Loucy (cell line): ENCODE measurements at regions not wholly inside any gene's neighbourhood (a gene's known extent, or its start where the extent isn't known, plus 50 kb on each side); places are given as distances from the start of the nearest gene placed in this dataset.

Experiments used
- H2AFZ ChIP-seq: fragments of 200-600 bp; sonication (generic); 2 replicates; pipeline ENCODE4 v1.6.0; 2016; ENCODE audit warnings: antibody characterized with exemption, mild to moderate bottlenecking, low read length, moderate library complexity
- H3F3A ChIP-seq: fragments of 200-600 bp; 2 replicates; pipeline ENCODE4 v1.6.0; 2016; ENCODE audit warnings: antibody characterized with exemption, low read depth, mild to moderate bottlenecking
- H3K27me3 ChIP-seq: fragments of 200-600 bp; sonication (generic); 2 replicates; pipeline ENCODE4 v1.6.1; 2014; ENCODE audit warnings: low read length, mild to moderate bottlenecking; ENCODE audit not compliant: insufficient read depth, poor library complexity, severe bottlenecking
- H3K36me3 ChIP-seq: fragments of 200-600 bp; sonication (generic); 2 replicates; pipeline ENCODE4 v1.6.1; 2016; ENCODE audit warnings: low read length; ENCODE audit not compliant: insufficient read depth
- H3K4me1 ChIP-seq: fragments of 200-600 bp; sonication (generic); 2 replicates; pipeline ENCODE4 v1.5.1; 2014; ENCODE audit warnings: low read length, mild to moderate bottlenecking; ENCODE audit not compliant: insufficient read depth, poor library complexity, severe bottlenecking
- H3K4me2 ChIP-seq: fragments of 200-600 bp; sonication (generic); 2 replicates; pipeline ENCODE4 v1.6.0; 2014; ENCODE audit warnings: antibody characterized with exemption, low read length, low read depth, mild to moderate bottlenecking; ENCODE audit not compliant: poor library complexity, severe bottlenecking
- H3K4me3 ChIP-seq: fragments of 200-600 bp; sonication (generic); 2 replicates; pipeline ENCODE4 v1.5.1; 2014; ENCODE audit warnings: low read length, mild to moderate bottlenecking, mixed read lengths; ENCODE audit not compliant: poor library complexity, severe bottlenecking
- H3K79me2 ChIP-seq: fragments of 200-600 bp; sonication (generic); 2 replicates; pipeline ENCODE4 v1.6.1; 2014; ENCODE audit warnings: low read length; ENCODE audit not compliant: insufficient read depth
- H3K9ac ChIP-seq: fragments of 200-600 bp; sonication (generic); 2 replicates; pipeline ENCODE4 v1.6.0; 2014; ENCODE audit warnings: mild to moderate bottlenecking, low read depth, low read length, moderate library complexity; ENCODE audit not compliant: poor library complexity, severe bottlenecking
- H3K9me2 ChIP-seq: fragments of 200-600 bp; sonication (generic); replicated peaks from 2 replicates; pipeline ENCODE4 v1.6.1; 2016; ENCODE audit warnings: low read depth, low read length, mixed read lengths
- H3K9me3 ChIP-seq: fragments of 200-600 bp; sonication (generic); 2 replicates; pipeline ENCODE4 v1.6.1; 2014; ENCODE audit warnings: mild to moderate bottlenecking, antibody characterized with exemption, low read length, low read depth; ENCODE audit not compliant: insufficient read depth
- H4K20me1 ChIP-seq: fragments of 200-600 bp; sonication (generic); 2 replicates; pipeline ENCODE4 v1.6.0; 2014; ENCODE audit warnings: antibody characterized with exemption, low read length, mild to moderate bottlenecking; ENCODE audit not compliant: insufficient read depth, poor library complexity, severe bottlenecking
- EZH2phosphoT487 ChIP-seq: fragments of 200-600 bp; IDR thresholded peaks from 2 replicates; pipeline ENCODE4 v1.6.1; 2018; ENCODE audit warnings: antibody characterized with exemption, mild to moderate bottlenecking, moderate library complexity, borderline replicate concordance
- TF ChIP-seq, protein P1 (sequence below): fragments of 200-600 bp; sonication (generic); conservative IDR thresholded peaks from 2 replicates; pipeline ENCODE4 v1.5.1; 2014; ENCODE audit warnings: mild to moderate bottlenecking, antibody characterized with exemption, low read length

DNA sequence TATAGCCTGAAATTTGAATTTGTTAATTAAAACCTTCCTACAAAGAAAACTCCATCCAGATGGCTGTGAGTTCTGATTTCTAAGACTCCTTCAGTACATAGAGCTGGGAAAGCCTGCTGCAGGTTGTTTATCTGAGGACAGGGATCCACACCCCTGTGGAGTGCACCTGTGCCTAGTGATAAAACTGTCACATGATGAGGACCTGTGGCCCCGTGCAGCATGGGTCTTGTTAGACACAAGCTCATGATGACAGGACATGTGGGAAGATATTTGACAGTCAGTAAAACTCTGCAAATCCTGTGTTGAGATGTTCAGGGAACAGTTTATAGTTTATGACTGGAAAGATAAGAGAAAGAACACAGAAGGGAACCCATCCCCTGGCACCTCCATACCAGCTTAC is 133.2 kb upstream of the TMEM18 start:
- Histone ChIP-seq H3K79me2 (no peaks in the 10 kb centered on the region), H3K4me2 (no peak overlapping the region), H3K4me3 (no peak overlapping the region), H3K9ac (no peak overlapping the region), H2AFZ (no peak overlapping the region), H3K9me2 (no peaks in the 10 kb centered on the region), H3F3A (no peaks in the 10 kb centered on the region), H3K36me3 (no peaks in the 10 kb centered on the region), H3K27me3 (no peaks in the 10 kb centered on the region), H4K20me1 (no peaks in the 10 kb centered on the region), H3K4me1 (no peaks in the 10 kb centered on the region), H3K9me3 (no peaks in the 10 kb centered on the region)
- TF ChIP-seq, protein P1, sequence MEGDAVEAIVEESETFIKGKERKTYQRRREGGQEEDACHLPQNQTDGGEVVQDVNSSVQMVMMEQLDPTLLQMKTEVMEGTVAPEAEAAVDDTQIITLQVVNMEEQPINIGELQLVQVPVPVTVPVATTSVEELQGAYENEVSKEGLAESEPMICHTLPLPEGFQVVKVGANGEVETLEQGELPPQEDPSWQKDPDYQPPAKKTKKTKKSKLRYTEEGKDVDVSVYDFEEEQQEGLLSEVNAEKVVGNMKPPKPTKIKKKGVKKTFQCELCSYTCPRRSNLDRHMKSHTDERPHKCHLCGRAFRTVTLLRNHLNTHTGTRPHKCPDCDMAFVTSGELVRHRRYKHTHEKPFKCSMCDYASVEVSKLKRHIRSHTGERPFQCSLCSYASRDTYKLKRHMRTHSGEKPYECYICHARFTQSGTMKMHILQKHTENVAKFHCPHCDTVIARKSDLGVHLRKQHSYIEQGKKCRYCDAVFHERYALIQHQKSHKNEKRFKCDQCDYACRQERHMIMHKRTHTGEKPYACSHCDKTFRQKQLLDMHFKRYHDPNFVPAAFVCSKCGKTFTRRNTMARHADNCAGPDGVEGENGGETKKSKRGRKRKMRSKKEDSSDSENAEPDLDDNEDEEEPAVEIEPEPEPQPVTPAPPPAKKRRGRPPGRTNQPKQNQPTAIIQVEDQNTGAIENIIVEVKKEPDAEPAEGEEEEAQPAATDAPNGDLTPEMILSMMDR: no peak
- no peak for TF ChIP-seq EZH2phosphoT487

DNA sequence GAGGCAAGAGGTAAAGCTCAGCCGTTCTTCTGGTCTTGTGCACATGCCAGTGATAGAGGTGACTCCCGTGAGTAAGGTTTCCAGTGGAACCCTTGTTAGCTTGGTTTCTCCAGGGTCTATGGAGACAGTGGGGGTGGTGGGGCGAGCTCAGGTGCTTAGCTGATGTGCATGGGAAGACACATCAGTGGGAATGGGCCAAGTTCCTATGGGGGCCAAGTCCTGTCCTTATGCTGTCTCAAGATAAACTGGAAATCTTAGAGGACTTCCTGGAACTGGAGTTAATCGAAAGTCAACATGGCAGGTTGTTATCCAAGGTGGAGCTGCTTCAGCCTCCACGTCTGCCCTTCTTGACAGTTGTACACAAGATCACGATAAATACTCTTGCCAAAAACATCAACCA is 130.1 kb upstream of the TMEM18 start:
- H2AFZ ChIP-seq: no peak overlapping the region
- no peaks in the 10 kb centered on the region for H3F3A ChIP-seq
- no peaks in the 10 kb centered on the region for H3K9me3 ChIP-seq
- TF ChIP-seq, protein P1: no peak
- no peak for TF ChIP-seq EZH2phosphoT487
- no peak overlapping the region for H3K4me3 ChIP-seq
- H3K9ac ChIP-seq: no peak overlapping the region
- no peaks in the 10 kb centered on the region for H3K36me3 ChIP-seq
- no peaks in the 10 kb centered on the region for H3K79me2 ChIP-seq
- no peaks in the 10 kb centered on the region for H3K9me2 ChIP-seq
- H4K20me1 ChIP-seq: no peaks in the 10 kb centered on the region
- no peaks in the 10 kb centered on the region for H3K4me1 ChIP-seq
- no peak overlapping the region for H3K4me2 ChIP-seq
- H3K27me3 ChIP-seq: no peaks in the 10 kb centered on the region

DNA sequence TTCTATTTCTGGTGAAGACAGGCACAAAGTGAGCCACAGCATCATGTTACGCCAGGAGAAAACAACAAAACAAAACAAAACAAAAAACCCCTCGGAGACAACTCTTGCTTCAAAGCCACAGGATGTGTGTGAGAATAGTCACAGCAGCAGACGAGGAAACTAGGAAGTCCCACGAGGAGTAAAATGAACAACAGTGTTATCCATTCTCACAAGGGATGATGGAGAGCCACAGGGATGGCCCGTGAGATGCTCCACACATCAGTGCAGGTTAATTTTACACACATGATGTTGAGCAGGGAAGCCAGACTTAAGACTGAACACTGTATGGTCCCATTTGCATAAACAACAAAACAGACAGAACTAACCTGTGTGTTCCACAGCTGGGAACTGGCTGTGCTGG is 128.5 kb upstream of the TMEM18 start:
- no peaks in the 10 kb centered on the region for H4K20me1 ChIP-seq
- no peaks in the 10 kb centered on the region for H3K9me2 ChIP-seq
- no peak overlapping the region for H2AFZ ChIP-seq
- H3K27me3 ChIP-seq: no peaks in the 10 kb centered on the region
- no peak overlapping the region for H3K4me3 ChIP-seq
- no peaks in the 10 kb centered on the region for H3K9me3 ChIP-seq
- no peak overlapping the region for H3K9ac ChIP-seq
- no peaks in the 10 kb centered on the region for H3K79me2 ChIP-seq
- no peaks in the 10 kb centered on the region for H3K36me3 ChIP-seq
- no peaks in the 10 kb centered on the region for H3K4me1 ChIP-seq
- no peak for TF ChIP-seq EZH2phosphoT487
- TF ChIP-seq, protein P1: no peak
- H3K4me2 ChIP-seq: no peak overlapping the region
- no peaks in the 10 kb centered on the region for H3F3A ChIP-seq
